B cell (primary cell): ENCODE measurements at regions not wholly inside any gene's neighbourhood (a gene's known extent, or its start where the extent isn't known, plus 50 kb on each side); places are given as distances from the start of the nearest gene placed in this dataset.

Experiments
- EZH2 ChIP-seq: IDR thresholded peaks from 2 replicates; pipeline ENCODE4 v1.6.1; 2012; ENCODE audit warnings: borderline replicate concordance, low read depth, mild to moderate bottlenecking, moderate library complexity, low read length; ENCODE audit not compliant: insufficient read depth, poor library complexity, severe bottlenecking
- TF ChIP-seq, protein P1 (sequence below): fragments of 200-600 bp; IDR thresholded peaks from one replicate; pipeline ENCODE4 v1.8.0; 2022; ENCODE audit warnings: antibody characterized with exemption, mild to moderate bottlenecking

GRCh38 chr3:74523811-74524210 lies 90.6 kb downstream of the CNTN3 start:
- TF ChIP-seq, protein P1, sequence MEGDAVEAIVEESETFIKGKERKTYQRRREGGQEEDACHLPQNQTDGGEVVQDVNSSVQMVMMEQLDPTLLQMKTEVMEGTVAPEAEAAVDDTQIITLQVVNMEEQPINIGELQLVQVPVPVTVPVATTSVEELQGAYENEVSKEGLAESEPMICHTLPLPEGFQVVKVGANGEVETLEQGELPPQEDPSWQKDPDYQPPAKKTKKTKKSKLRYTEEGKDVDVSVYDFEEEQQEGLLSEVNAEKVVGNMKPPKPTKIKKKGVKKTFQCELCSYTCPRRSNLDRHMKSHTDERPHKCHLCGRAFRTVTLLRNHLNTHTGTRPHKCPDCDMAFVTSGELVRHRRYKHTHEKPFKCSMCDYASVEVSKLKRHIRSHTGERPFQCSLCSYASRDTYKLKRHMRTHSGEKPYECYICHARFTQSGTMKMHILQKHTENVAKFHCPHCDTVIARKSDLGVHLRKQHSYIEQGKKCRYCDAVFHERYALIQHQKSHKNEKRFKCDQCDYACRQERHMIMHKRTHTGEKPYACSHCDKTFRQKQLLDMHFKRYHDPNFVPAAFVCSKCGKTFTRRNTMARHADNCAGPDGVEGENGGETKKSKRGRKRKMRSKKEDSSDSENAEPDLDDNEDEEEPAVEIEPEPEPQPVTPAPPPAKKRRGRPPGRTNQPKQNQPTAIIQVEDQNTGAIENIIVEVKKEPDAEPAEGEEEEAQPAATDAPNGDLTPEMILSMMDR = no peak
- no peak for TF ChIP-seq EZH2
